ENCODE measurements at regions not wholly inside any gene's neighbourhood (a gene's known extent, or its start where the extent isn't known, plus 50 kb on each side); places are given as distances from the start of the nearest gene placed in this dataset.

DNA sequence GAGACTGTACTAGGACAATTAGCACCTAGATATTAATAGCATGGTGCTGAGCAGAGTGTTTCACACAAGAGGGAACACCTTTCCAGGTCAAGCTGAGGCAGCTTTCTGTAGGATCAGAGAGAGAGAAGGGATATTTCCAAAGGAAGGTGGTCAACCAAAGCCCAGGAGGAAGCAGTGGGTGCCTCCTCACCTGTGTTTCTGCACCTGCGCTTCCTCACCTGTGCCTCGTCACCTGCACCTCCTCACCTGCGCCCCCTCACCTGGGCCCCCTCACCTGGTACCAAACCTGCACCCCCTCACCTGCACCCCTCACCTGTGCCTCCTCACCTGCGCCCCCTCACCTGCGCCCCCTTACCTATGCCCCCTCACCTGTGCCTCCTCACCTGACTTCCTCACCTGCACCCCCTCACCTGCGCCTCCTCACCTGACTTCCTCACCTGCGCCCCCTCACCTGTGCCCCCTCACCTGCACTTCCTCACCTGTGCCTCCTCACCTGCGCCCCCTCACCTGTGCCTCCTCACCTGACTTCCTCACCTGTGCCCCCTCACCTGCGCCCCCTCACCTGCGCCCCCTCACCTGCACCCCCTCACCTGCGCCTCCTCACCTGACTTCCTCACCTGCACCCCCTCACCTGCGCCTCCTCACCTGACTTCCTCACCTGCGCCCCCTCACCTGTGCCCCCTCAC lies 67.9 kb downstream of the TTLL2 start:
- Histone ChIP-seq H3K4me1 (ENCODE audit: low read length) (no peaks in the 10 kb centered on the region), H3K9ac (ENCODE audit: low read length) (no peak overlapping the region), H2AFZ (ENCODE audit: low read length) (no peak overlapping the region), H3K27me3 (ENCODE audit: low read length) (no peaks in the 10 kb centered on the region), H3K27ac (ENCODE audit: low read length) (no peak overlapping the region), H3K4me2 (ENCODE audit: low read depth, low read length, poor library complexity, severe bottlenecking) (no peak overlapping the region), H3K9me3 (ENCODE audit: low read length) (no peaks in the 10 kb centered on the region), H4K20me1 (ENCODE audit: insufficient read depth, low read depth, low read length) (no peaks in the 10 kb centered on the region), H3K4me3 (ENCODE audit: low read length) (no peak overlapping the region), H3K9me2 (replicated peaks; ENCODE audit: insufficient read depth, low read length) (no peaks in the 10 kb centered on the region), H3K36me3 (ENCODE audit: insufficient read depth, low read length) (no peaks in the 10 kb centered on the region), H3K79me2 (ENCODE audit: low read length) (no peaks in the 10 kb centered on the region)
- DNase-seq = no peak

DNA sequence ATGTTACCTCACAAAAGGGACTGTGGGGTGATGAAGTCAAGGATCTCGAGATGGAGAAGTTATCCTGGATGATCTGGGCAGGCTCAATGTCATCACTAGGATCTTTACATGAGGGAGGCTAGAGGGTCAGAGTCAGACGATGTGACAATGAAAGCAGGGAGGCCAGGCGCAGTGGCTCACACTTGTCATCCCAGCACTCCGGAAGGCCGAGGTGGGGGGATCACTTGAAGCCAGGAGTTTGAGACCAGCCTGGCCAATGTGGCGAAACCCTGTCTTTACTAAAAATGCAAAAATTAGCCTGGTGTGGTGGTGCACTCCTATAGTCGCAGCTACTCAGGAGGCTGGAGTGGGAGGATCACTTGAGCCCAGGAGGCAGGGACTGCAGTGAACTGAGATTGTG lies 68.8 kb downstream of the TTLL2 start:
- Histone ChIP-seq H3K4me1 (ENCODE audit: low read length) (no peaks in the 10 kb centered on the region), H3K9ac (ENCODE audit: low read length) (no peak overlapping the region), H3K4me3 (ENCODE audit: low read length) (no peak overlapping the region), H4K20me1 (ENCODE audit: insufficient read depth, low read depth, low read length) (no peaks in the 10 kb centered on the region), H3K27ac (ENCODE audit: low read length) (no peak overlapping the region), H3K9me2 (replicated peaks; ENCODE audit: insufficient read depth, low read length) (no peaks in the 10 kb centered on the region), H3K27me3 (ENCODE audit: low read length) (no peaks in the 10 kb centered on the region), H3K36me3 (ENCODE audit: insufficient read depth, low read length) (no peaks in the 10 kb centered on the region), H2AFZ (ENCODE audit: low read length) (no peak overlapping the region), H3K9me3 (ENCODE audit: low read length) (no peaks in the 10 kb centered on the region), H3K79me2 (ENCODE audit: low read length) (no peaks in the 10 kb centered on the region), H3K4me2 (ENCODE audit: low read depth, low read length, poor library complexity, severe bottlenecking) (no peak overlapping the region)
- no peak for DNase-seq

GRCh38 chr6:167394339-167394738 lies 69.5 kb downstream of the TTLL2 start:
- Histone ChIP-seq H4K20me1 (ENCODE audit: insufficient read depth, low read depth, low read length) (no peaks in the 10 kb centered on the region), H3K27me3 (ENCODE audit: low read length) (no peaks in the 10 kb centered on the region), H3K9me3 (ENCODE audit: low read length) (no peaks in the 10 kb centered on the region), H3K4me3 (ENCODE audit: low read length) (no peak overlapping the region), H3K79me2 (ENCODE audit: low read length) (no peaks in the 10 kb centered on the region), H3K9ac (ENCODE audit: low read length) (no peak overlapping the region), H3K4me2 (ENCODE audit: low read depth, low read length, poor library complexity, severe bottlenecking) (no peak overlapping the region), H3K4me1 (ENCODE audit: low read length) (no peaks in the 10 kb centered on the region), H3K36me3 (ENCODE audit: insufficient read depth, low read length) (no peaks in the 10 kb centered on the region), H3K27ac (ENCODE audit: low read length) (no peak overlapping the region), H2AFZ (ENCODE audit: low read length) (no peak overlapping the region), H3K9me2 (replicated peaks; ENCODE audit: insufficient read depth, low read length) (no peaks in the 10 kb centered on the region)
- DNase-seq = no peak

DNA sequence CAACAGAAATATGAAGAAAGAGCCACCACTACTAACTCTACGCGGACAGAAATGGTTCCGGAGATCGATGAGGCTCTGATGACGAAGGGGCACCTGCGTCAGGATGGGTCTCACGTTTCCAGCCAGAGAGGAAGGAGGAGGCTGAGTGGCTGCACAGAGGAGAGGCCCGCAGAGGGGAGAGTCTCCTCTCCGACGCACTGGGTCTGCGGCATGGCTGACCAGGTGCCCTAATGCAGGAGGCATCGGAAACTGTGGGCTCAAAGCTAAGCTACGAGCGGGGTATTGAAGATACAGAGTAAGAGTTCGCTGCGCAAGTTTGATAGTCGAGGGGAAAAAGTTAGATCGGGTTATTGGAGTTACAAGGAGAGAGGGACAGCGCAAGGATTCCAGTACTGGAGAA lies 69.9 kb downstream of the TTLL2 start:
- no peaks in the 10 kb centered on the region for H3K4me1 ChIP-seq (ENCODE audit: low read length)
- no peaks in the 10 kb centered on the region for H3K9me3 ChIP-seq (ENCODE audit: low read length)
- no peak overlapping the region for H3K4me2 ChIP-seq (ENCODE audit: low read depth, low read length, poor library complexity, severe bottlenecking)
- no peaks in the 10 kb centered on the region for H3K27me3 ChIP-seq (ENCODE audit: low read length)
- no peak overlapping the region for H3K9ac ChIP-seq (ENCODE audit: low read length)
- no peaks in the 10 kb centered on the region for H3K36me3 ChIP-seq (ENCODE audit: insufficient read depth, low read length)
- DNase-seq = no peak
- H2AFZ ChIP-seq (ENCODE audit: low read length) = no peak overlapping the region
- H4K20me1 ChIP-seq (ENCODE audit: insufficient read depth, low read depth, low read length) = no peaks in the 10 kb centered on the region
- no peak overlapping the region for H3K4me3 ChIP-seq (ENCODE audit: low read length)
- H3K27ac ChIP-seq (ENCODE audit: low read length) = no peak overlapping the region
- H3K9me2 ChIP-seq (replicated peaks; ENCODE audit: insufficient read depth, low read length) = no peaks in the 10 kb centered on the region
- H3K79me2 ChIP-seq (ENCODE audit: low read length) = no peaks in the 10 kb centered on the region

GRCh38 chr6:167396068-167396658 lies 71.3 kb downstream of the TTLL2 start:
- Histone ChIP-seq H3K36me3 (ENCODE audit: insufficient read depth, low read length) (no peaks in the 10 kb centered on the region), H3K27me3 (ENCODE audit: low read length) (no peaks in the 10 kb centered on the region), H3K9me2 (replicated peaks; ENCODE audit: insufficient read depth, low read length) (no peaks in the 10 kb centered on the region), H2AFZ (ENCODE audit: low read length) (no peak overlapping the region), H3K9me3 (ENCODE audit: low read length) (no peaks in the 10 kb centered on the region), H3K27ac (ENCODE audit: low read length) (no peak overlapping the region), H3K4me1 (ENCODE audit: low read length) (no peaks in the 10 kb centered on the region), H3K4me2 (ENCODE audit: low read depth, low read length, poor library complexity, severe bottlenecking) (no peak overlapping the region), H3K79me2 (ENCODE audit: low read length) (no peaks in the 10 kb centered on the region), H3K9ac (ENCODE audit: low read length) (no peak overlapping the region), H4K20me1 (ENCODE audit: insufficient read depth, low read depth, low read length) (no peaks in the 10 kb centered on the region), H3K4me3 (ENCODE audit: low read length) (no peak overlapping the region)
- DNase-seq = peak; percentile 21

- Histone ChIP-seq H3K9me2 (replicated peaks; ENCODE audit: insufficient read depth, low read length) (no peaks in the 10 kb centered on the region), H3K4me3 (ENCODE audit: low read length) (no peak overlapping the region), H3K36me3 (ENCODE audit: insufficient read depth, low read length) (no peaks in the 10 kb centered on the region), H3K4me1 (ENCODE audit: low read length) (no peaks in the 10 kb centered on the region), H3K79me2 (ENCODE audit: low read length) (no peaks in the 10 kb centered on the region), H3K27ac (ENCODE audit: low read length) (no peak overlapping the region), H4K20me1 (ENCODE audit: insufficient read depth, low read depth, low read length) (no peaks in the 10 kb centered on the region), H3K9ac (ENCODE audit: low read length) (no peak overlapping the region), H3K27me3 (ENCODE audit: low read length) (no peaks in the 10 kb centered on the region), H3K4me2 (ENCODE audit: low read depth, low read length, poor library complexity, severe bottlenecking) (no peak overlapping the region), H3K9me3 (ENCODE audit: low read length) (no peaks in the 10 kb centered on the region), H2AFZ (ENCODE audit: low read length) (no peak overlapping the region)
- DNase-seq = peak; percentile 29
Measured at GRCh38 chr6:167396659-167397490, 72.0 kb downstream of the TTLL2 start.

DNA sequence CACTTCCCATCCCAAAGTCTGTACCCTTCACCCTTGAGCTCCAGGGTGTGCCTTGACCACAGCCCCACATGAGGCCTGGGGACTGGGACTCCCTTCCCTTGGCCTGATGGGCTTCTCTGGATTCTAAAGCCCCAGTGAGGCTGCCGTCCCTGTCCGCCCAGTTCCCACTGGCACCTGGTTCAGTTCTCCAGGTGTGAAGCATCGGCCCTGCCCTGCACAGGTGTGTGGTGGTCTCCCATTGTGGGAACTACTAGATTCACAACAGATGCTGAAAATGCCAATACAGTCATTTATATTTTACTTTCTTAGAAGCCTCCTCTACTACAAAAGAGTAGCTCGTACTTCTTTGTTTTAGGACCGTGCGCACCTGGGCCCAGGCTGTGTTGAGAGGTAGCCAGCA lies 72.8 kb downstream of the TTLL2 start:
- no peak overlapping the region for H3K4me3 ChIP-seq (ENCODE audit: low read length)
- no peaks in the 10 kb centered on the region for H3K9me3 ChIP-seq (ENCODE audit: low read length)
- no peaks in the 10 kb centered on the region for H3K4me1 ChIP-seq (ENCODE audit: low read length)
- H3K27me3 ChIP-seq (ENCODE audit: low read length) = no peaks in the 10 kb centered on the region
- no peaks in the 10 kb centered on the region for H4K20me1 ChIP-seq (ENCODE audit: insufficient read depth, low read depth, low read length)
- H3K79me2 ChIP-seq (ENCODE audit: low read length) = no peaks in the 10 kb centered on the region
- peak; percentile 10 for DNase-seq
- no peak overlapping the region for H3K9ac ChIP-seq (ENCODE audit: low read length)
- H3K9me2 ChIP-seq (replicated peaks; ENCODE audit: insufficient read depth, low read length) = no peaks in the 10 kb centered on the region
- H3K36me3 ChIP-seq (ENCODE audit: insufficient read depth, low read length) = no peaks in the 10 kb centered on the region
- H2AFZ ChIP-seq (ENCODE audit: low read length) = no peak overlapping the region
- no peak overlapping the region for H3K4me2 ChIP-seq (ENCODE audit: low read depth, low read length, poor library complexity, severe bottlenecking)
- H3K27ac ChIP-seq (ENCODE audit: low read length) = no peak overlapping the region

- H3K79me2 ChIP-seq (ENCODE audit: low read length) = no peaks in the 10 kb centered on the region
- H3K9ac ChIP-seq (ENCODE audit: low read length) = no peak overlapping the region
- no peak overlapping the region for H3K4me3 ChIP-seq (ENCODE audit: low read length)
- no peaks in the 10 kb centered on the region for H3K27me3 ChIP-seq (ENCODE audit: low read length)
- no peaks in the 10 kb centered on the region for H3K9me2 ChIP-seq (replicated peaks; ENCODE audit: insufficient read depth, low read length)
- no peaks in the 10 kb centered on the region for H3K9me3 ChIP-seq (ENCODE audit: low read length)
- H4K20me1 ChIP-seq (ENCODE audit: insufficient read depth, low read depth, low read length) = no peaks in the 10 kb centered on the region
- no peak overlapping the region for H2AFZ ChIP-seq (ENCODE audit: low read length)
- H3K4me1 ChIP-seq (ENCODE audit: low read length) = no peaks in the 10 kb centered on the region
- H3K27ac ChIP-seq (ENCODE audit: low read length) = no peak overlapping the region
- no peak for DNase-seq
- no peaks in the 10 kb centered on the region for H3K36me3 ChIP-seq (ENCODE audit: insufficient read depth, low read length)
- no peak overlapping the region for H3K4me2 ChIP-seq (ENCODE audit: low read depth, low read length, poor library complexity, severe bottlenecking)
Measured at GRCh38 chr6:167398214-167399050, 73.5 kb downstream of the TTLL2 start.

Measured in Karpas-422 (cell line).